Subcutaneous abdominal adipose tissue (tissue), 5 donors: ENCODE measurements at regions not wholly inside any gene's neighbourhood (a gene's known extent, or its start where the extent isn't known, plus 50 kb on each side); places are given as distances from the start of the nearest gene placed in this dataset.
"Not testable (repeated sequence)": the region's sequence is repeated elsewhere in the genome, so short reads cannot be mapped to it uniquely, and the experiment has no call there.

Experiments
- H3K27ac ChIP-seq: one replicate; pipeline ENCODE4 v1.7.0; 2013; ENCODE audit warnings: low read depth, mild to moderate bottlenecking, inconsistent platforms, low read length, moderate library complexity
- H3K27me3 ChIP-seq, 5 donors: one replicate each; pipeline ENCODE4 v1.7.0; 2013; ENCODE audit warnings: low read length in 5 of 5, inconsistent platforms in 1 of 5; ENCODE audit not compliant: control insufficient read depth in 5 of 5, insufficient read depth in 4 of 5
- H3K36me3 ChIP-seq, 5 donors: one replicate each; pipeline ENCODE4 v1.7.0; 2013; ENCODE audit warnings: low read length in 5 of 5; ENCODE audit not compliant: control insufficient read depth in 5 of 5, insufficient read depth in 5 of 5
- H3K4me1 ChIP-seq, 5 donors: one replicate each; pipeline ENCODE4 v1.7.0; 2013; ENCODE audit warnings: low read length in 5 of 5, mild to moderate bottlenecking in 3 of 5, moderate library complexity in 1 of 5; ENCODE audit not compliant: control insufficient read depth in 5 of 5, insufficient read depth in 5 of 5
- H3K4me3 ChIP-seq, 5 donors: one replicate each; pipeline ENCODE4 v1.7.0; 2013; ENCODE audit warnings: low read length in 5 of 5, low read depth in 1 of 5
- H3K9ac ChIP-seq, 5 donors: one replicate each; pipeline ENCODE4 v1.7.0; 2013; ENCODE audit warnings: low read length in 5 of 5, mild to moderate bottlenecking in 4 of 5, moderate library complexity in 3 of 5
- H3K9me3 ChIP-seq, 5 donors: one replicate each; pipeline ENCODE4 v1.7.0; 2013; ENCODE audit warnings: low read length in 5 of 5; ENCODE audit not compliant: control insufficient read depth in 5 of 5
- donor health status: healthy.
- donor health status: healthy.
- donor health status: healthy.
- donor health status: healthy.
- donor health status: healthy.

DNA sequence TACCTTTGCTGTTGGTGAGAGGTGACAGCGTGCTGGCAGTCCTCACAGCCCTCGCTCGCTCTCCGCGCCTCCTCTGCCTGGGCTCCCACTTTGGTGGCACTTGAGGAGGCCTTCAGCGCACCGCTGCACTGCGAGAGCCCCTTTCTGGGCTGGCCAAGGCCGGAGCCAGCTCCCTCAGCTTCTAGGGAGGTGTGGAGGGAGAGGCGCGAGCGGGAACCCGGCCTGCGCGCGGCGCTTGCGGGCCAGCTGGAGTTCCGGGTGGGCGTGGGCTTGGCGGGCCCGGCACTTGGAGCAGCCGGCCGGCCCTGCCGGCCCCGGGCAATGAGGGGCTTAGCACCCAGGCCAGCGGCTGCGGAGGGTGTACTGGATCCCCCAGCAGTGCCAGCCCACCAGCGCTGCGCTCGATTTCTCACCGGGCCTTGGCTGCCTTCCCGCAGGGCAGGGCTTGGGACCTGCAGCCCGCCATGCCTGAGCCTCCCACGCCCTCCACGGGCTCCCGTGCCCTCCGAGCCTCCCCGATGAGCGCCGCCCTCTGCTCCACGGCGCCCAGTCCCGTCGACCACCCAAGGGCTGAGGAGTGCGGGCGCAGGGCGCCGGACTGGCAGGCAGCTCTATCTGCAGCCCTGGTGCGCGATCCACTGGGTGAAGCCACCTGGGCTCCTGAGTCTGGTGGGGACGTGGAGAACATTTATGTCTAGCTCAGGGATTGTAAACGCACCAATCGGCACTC lies 700.3 kb downstream of the CDH18 start:
- H3K9ac ChIP-seq, H3K4me3 ChIP-seq, H3K27ac ChIP-seq, H3K4me1 ChIP-seq, H3K36me3 ChIP-seq, H3K27me3 ChIP-seq: not testable (repeated sequence)
- H3K9me3 ChIP-seq: peaks cover 3 to 10% (median 5%) of the 10 kb centered on the region in 5 donors

DNA sequence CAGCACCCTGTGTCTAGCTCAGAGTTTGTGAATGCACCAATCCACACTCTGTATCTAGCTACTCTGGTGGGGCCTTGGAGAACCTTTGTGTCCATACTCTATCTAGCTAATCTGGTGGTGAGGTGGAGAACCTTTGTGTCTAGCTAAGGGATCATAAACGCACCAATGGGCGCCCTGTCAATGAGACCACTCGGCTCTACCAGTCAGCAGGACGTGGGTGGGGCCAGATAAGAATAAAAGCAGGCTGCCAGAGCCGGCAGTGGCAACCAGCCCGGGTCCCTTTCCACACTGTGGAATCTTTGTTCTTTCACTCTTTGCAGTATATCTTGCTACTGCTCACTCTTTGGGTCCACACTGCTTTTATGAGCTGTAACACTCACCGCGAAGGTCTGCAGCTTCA lies 699.7 kb downstream of the CDH18 start:
- not testable (repeated sequence) for H3K9ac ChIP-seq, H3K4me3 ChIP-seq, H3K4me1 ChIP-seq, H3K27ac ChIP-seq, H3K36me3 ChIP-seq, H3K27me3 ChIP-seq
- H3K9me3 ChIP-seq: peaks cover 3 to 10% (median 5%) of the 10 kb centered on the region in 5 donors

DNA sequence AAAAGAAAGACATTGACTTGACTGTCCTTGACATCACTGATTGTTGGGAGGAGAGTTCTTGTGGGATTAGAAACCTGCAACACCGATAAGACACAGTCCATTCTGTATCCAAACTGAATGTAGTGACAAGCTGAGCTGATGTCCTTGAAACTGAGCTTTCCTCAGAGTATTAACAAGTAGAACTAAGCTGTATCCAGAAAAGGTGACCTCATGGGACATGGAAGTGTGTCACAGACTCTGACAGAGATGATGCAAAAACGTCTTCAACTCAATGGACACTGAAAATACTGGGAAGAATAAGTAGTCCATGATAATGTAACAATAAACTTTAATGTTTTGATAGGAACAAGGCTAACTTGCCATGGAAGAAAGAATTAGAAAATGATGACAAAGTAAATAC lies 690.1 kb downstream of the CDH18 start:
- H3K27me3 ChIP-seq: no peaks in the 10 kb centered on the region
- H3K9ac ChIP-seq: no peak overlapping the region
- no peak overlapping the region for H3K4me3 ChIP-seq
- H3K36me3 ChIP-seq: no peaks in the 10 kb centered on the region
- no peak overlapping the region for H3K27ac ChIP-seq
- H3K4me1 ChIP-seq: no peaks in the 10 kb centered on the region
- no peaks in the 10 kb centered on the region for H3K9me3 ChIP-seq

DNA sequence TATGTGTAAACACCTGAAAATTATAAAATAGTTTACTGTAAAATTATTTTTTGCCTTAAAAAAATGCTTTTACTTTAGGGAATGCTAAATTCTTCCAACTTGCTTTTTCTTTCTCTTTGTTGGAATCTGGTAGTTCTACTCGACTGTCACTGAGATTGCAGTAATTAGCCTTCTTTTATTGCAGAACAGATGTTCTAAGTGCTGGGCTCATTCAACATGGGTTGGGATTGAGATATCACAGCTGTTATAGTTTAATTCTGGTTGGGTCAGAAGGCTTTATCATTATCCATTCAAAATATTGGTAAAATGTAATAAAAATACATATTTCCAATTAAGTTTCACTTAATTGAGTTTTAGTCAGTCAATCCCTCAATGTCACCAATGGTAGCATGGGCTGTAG lies 686.7 kb downstream of the CDH18 start:
- Histone ChIP-seq H3K9ac (no peak overlapping the region), H3K4me3 (no peak overlapping the region), H3K9me3 (no peaks in the 10 kb centered on the region), H3K4me1 (no peaks in the 10 kb centered on the region), H3K27me3 (no peaks in the 10 kb centered on the region), H3K27ac (no peak overlapping the region), H3K36me3 (no peaks in the 10 kb centered on the region)

DNA sequence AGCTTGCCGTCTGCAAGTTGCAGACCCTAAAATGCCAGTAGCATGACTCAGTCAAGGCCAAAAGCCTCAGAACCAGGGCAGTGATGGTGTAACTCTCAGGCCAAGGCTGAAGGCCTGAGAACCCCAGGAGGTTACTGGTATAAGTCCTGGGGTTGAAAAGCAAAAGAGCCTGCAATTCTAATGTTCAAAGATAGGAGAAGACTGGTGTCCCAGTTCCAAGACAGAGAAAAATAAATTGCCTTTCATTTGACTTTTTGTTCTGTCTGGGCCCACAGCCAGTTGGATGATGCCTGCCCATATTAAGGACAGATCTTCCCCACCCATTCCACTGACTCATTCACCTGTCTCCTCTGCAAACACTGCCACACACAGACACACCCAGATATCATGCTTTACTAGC lies 673.2 kb downstream of the CDH18 start:
- Histone ChIP-seq H3K4me1 (no peaks in the 10 kb centered on the region), H3K9ac (no peak overlapping the region), H3K27me3 (no peaks in the 10 kb centered on the region), H3K9me3 (peaks cover 0 to 2% (median 0%) of the 10 kb centered on the region in 5 donors), H3K27ac (no peak overlapping the region), H3K4me3 (no peak overlapping the region), H3K36me3 (no peaks in the 10 kb centered on the region)

DNA sequence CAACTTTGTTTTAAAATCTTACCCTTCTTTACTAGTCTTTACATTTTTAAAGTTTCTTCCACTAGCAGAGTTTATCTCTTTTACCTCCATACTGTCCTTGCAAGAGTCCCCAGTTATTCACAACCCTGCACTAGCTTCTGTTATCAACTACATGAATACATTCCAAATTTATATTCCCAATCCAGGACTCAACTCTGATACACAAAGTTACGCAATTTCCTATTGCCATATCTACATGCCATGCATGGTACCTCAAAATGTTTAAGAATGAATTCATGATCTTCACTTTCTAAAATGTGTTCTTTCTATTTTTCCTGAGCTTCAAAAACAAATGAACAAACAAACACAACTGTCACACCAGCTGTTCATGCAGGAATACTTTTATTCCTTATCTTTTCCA lies 668.7 kb downstream of the CDH18 start:
- H3K9ac ChIP-seq: no peak overlapping the region
- no peaks in the 10 kb centered on the region for H3K9me3 ChIP-seq
- no peak overlapping the region for H3K27ac ChIP-seq
- H3K36me3 ChIP-seq: no peaks in the 10 kb centered on the region
- H3K27me3 ChIP-seq: no peaks in the 10 kb centered on the region
- no peaks in the 10 kb centered on the region for H3K4me1 ChIP-seq
- H3K4me3 ChIP-seq: no peak overlapping the region

DNA sequence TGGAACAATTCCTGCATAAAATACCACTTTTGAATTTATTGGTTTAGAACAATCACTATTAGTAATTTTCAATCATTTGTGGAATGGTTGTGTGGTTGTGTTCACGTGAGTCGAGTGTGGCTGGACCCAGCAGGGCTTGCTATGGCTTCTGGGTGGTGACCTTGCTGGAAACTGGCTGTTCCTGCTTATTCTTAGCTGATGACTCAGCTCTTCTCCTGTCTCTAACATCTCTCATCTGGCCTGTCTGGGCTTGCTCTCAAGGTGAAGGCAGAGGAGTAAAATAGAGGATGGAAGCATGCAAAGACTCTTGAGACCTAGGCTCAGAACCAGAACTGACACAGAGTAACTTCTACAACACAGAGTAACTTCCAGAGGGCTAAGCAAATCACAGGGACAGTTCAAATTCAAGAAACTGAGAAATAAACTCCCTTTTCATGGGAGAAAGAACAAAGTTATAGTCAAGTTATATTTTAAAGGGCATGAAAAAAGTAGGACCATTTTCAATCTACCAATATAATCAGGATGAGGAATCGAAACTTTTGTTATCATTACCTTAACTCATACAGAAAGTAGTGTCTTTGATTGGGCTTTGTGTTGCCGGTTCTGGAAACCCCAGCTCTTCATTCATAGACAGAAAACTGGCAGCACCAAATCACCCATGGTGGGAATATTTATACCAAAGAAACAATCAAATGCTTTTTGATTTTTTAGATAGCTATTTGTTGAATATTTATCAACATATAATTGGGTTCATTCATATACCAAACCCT lies 665.1 kb downstream of the CDH18 start:
- Histone ChIP-seq H3K9ac (no peak overlapping the region), H3K4me1 (no peaks in the 10 kb centered on the region), H3K4me3 (no peak overlapping the region), H3K27me3 (no peaks in the 10 kb centered on the region), H3K36me3 (no peaks in the 10 kb centered on the region), H3K9me3 (no peaks in the 10 kb centered on the region), H3K27ac (no peak overlapping the region)

DNA sequence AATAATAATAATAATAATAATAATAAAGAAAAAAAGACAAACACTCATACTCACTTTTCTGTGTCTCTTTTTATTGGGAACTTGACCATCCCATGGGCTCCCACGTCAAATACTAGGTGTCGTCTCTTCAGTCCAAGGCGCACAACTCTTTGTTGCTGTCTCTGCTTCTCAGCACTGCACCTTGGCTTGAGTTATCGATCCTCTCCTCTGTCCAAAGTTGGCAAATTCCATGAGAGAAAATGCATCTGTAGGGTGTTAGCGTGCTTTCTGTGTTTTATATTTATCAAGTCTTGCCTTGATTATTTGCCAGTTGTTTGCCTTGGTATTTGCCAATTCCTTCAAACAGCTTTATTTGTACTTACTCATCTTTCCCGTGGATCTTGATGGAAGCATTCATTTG lies 653.7 kb downstream of the CDH18 start:
- no peaks in the 10 kb centered on the region for H3K36me3 ChIP-seq
- no peak overlapping the region for H3K9ac ChIP-seq
- H3K4me1 ChIP-seq: no peaks in the 10 kb centered on the region
- H3K27ac ChIP-seq: no peak overlapping the region
- no peaks in the 10 kb centered on the region for H3K27me3 ChIP-seq
- peaks cover 0 to 12% (median 2%) of the 10 kb centered on the region in 5 donors for H3K9me3 ChIP-seq
- H3K4me3 ChIP-seq: no peak overlapping the region

DNA sequence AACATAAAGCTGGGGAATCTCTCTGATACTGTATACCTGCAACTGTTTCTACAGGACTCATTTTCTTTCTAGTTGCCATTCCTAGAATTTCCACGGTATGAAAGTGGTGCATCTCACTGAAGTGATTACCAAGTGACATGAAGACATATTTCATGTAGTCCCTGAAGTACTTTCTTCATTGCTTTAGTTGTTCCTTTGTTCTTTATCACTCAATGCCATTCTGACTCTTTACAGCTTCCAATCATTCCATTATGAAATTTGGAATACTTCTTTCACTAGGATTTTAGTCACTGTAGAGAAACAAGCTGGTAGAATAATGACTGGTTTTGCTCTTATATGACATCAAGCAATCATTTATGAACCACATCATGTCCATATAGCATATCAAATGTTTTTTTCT lies 645.1 kb downstream of the CDH18 start:
- Histone ChIP-seq H3K9me3 (peaks cover 0 to 9% (median 2%) of the 10 kb centered on the region in 5 donors), H3K36me3 (no peaks in the 10 kb centered on the region), H3K27me3 (no peaks in the 10 kb centered on the region), H3K9ac (no peak overlapping the region), H3K4me3 (no peak overlapping the region), H3K4me1 (no peaks in the 10 kb centered on the region), H3K27ac (no peak overlapping the region)

DNA sequence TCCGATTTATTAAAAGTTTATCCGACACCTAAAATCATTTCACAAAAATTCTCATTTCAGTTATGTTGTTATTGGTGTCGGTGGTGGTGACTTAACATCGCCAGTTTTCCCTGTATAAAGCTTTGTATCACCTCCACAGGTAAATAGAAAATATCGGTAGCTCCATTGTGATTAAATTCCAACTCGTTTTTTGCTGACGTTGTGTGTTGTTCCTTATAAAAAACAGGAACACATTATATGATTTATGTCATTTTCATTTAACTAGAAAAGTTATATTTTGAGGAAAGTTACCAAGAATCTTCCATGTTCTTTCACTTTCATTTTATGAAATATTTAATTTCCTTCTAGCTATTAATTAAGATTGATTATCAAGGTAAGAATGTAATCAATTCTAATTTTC lies 635.9 kb downstream of the CDH18 start:
- H3K4me1 ChIP-seq: no peaks in the 10 kb centered on the region
- H3K36me3 ChIP-seq: no peaks in the 10 kb centered on the region
- no peak overlapping the region for H3K27ac ChIP-seq
- no peak overlapping the region for H3K4me3 ChIP-seq
- H3K27me3 ChIP-seq: no peaks in the 10 kb centered on the region
- no peak overlapping the region for H3K9ac ChIP-seq
- no peaks in the 10 kb centered on the region for H3K9me3 ChIP-seq
